H9 (cell line): ENCODE measurements at regions not wholly inside any gene's neighbourhood (a gene's known extent, or its start where the extent isn't known, plus 50 kb on each side); places are given as distances from the start of the nearest gene placed in this dataset.

Experiments used
- DNase-seq: peaks from one replicate; pipeline ENCODE4 v3.0.0-alpha.2; 2017
- H2AFZ ChIP-seq: one replicate; pipeline ENCODE4 v1.6.1; 2013; ENCODE audit warnings: mild to moderate bottlenecking, low read length, control low read depth, moderate library complexity
- H2AK5ac ChIP-seq: 2 replicates; pipeline ENCODE4 v1.6.1; 2013; ENCODE audit warnings: low read length, control low read depth, mixed read lengths; ENCODE audit not compliant: insufficient read length
- H2BK120ac ChIP-seq: one replicate; pipeline ENCODE4 v1.6.1; 2013; ENCODE audit warnings: low read depth, mild to moderate bottlenecking, low read length, control low read depth, inconsistent platforms; ENCODE audit not compliant: poor library complexity, severe bottlenecking
- H2BK12ac ChIP-seq: 2 replicates; pipeline ENCODE4 v1.6.1; 2013; ENCODE audit warnings: low read length, control low read depth, mixed read lengths, low read depth; ENCODE audit not compliant: insufficient read length
- H2BK15ac ChIP-seq: 2 replicates; pipeline ENCODE4 v1.6.1; 2013; ENCODE audit warnings: low read depth, low read length, control low read depth
- H2BK20ac ChIP-seq: one replicate; pipeline ENCODE4 v1.6.1; 2013; ENCODE audit warnings: low read depth, mild to moderate bottlenecking, low read length, control low read depth, inconsistent platforms; ENCODE audit not compliant: poor library complexity, severe bottlenecking
- H2BK5ac ChIP-seq: 2 replicates; pipeline ENCODE4 v1.6.1; 2013; ENCODE audit warnings: low read length, control low read depth, mixed read lengths; ENCODE audit not compliant: insufficient read length
- H3K14ac ChIP-seq: 2 replicates; pipeline ENCODE4 v1.6.1; 2013; ENCODE audit warnings: low read length, control low read depth; ENCODE audit not compliant: insufficient read depth
- H3K18ac ChIP-seq: 2 replicates; pipeline ENCODE4 v1.6.1; 2013; ENCODE audit warnings: low read depth, mild to moderate bottlenecking, mixed read lengths, low read length, control low read depth; ENCODE audit not compliant: insufficient read length
- H3K23ac ChIP-seq: 2 replicates; pipeline ENCODE4 v1.6.1; 2013; ENCODE audit warnings: low read length, control low read depth, mixed read lengths, low read depth; ENCODE audit not compliant: insufficient read length
- H3K23me2 ChIP-seq: 2 replicates; pipeline ENCODE4 v1.6.1; 2013; ENCODE audit warnings: low read depth, mild to moderate bottlenecking, mixed read lengths, low read length, control low read depth; ENCODE audit not compliant: insufficient read length, poor library complexity, severe bottlenecking
- H3K27ac ChIP-seq: 2 replicates; pipeline ENCODE4 v1.5.1; 2013; ENCODE audit warnings: low read length, control low read depth, mixed read lengths, low read depth; ENCODE audit not compliant: insufficient read length
- H3K27me3 ChIP-seq: 2 replicates; pipeline ENCODE4 v1.6.1; 2013; ENCODE audit warnings: low read length, control low read depth, inconsistent platforms; ENCODE audit not compliant: insufficient read depth
- H3K4ac ChIP-seq: 2 replicates; pipeline ENCODE4 v1.6.1; 2013; ENCODE audit warnings: low read depth, mild to moderate bottlenecking, control low read depth, inconsistent platforms, low read length, moderate library complexity
- H3K4me1 ChIP-seq: 2 replicates; pipeline ENCODE4 v1.6.1; 2013; ENCODE audit warnings: low read length, control low read depth, inconsistent platforms; ENCODE audit not compliant: insufficient read depth
- H3K4me2 ChIP-seq: 2 replicates; pipeline ENCODE4 v1.6.1; 2013; ENCODE audit warnings: low read length, control low read depth, mixed read lengths; ENCODE audit not compliant: insufficient read length, insufficient read depth
- H3K56ac ChIP-seq: 2 replicates; pipeline ENCODE4 v1.6.1; 2013; ENCODE audit warnings: low read depth, mild to moderate bottlenecking, mixed read lengths, low read length, control low read depth; ENCODE audit not compliant: insufficient read length
- H3K79me1 ChIP-seq: 2 replicates; pipeline ENCODE4 v1.6.1; 2013; ENCODE audit warnings: low read depth, mild to moderate bottlenecking, moderate library complexity, low read length, control low read depth, inconsistent platforms; ENCODE audit not compliant: insufficient read depth, poor library complexity, severe bottlenecking
- H3K79me2 ChIP-seq: 2 replicates; pipeline ENCODE4 v1.6.1; 2013; ENCODE audit warnings: low read length, control low read depth, inconsistent platforms; ENCODE audit not compliant: insufficient read depth
- H3K9ac ChIP-seq: 2 replicates; pipeline ENCODE4 v1.6.1; 2013; ENCODE audit warnings: low read length, control low read depth, mixed read lengths; ENCODE audit not compliant: insufficient read length; ENCODE audit errors: extremely low read depth
- H3K9me3 ChIP-seq: one replicate; pipeline ENCODE4 v1.6.1; 2013; ENCODE audit warnings: low read depth, low read length, inconsistent platforms; ENCODE audit not compliant: control insufficient read depth
- H3T11ph ChIP-seq: one replicate; pipeline ENCODE4 v1.6.1; 2013; ENCODE audit warnings: mild to moderate bottlenecking, low read length, control low read depth, inconsistent platforms
- H4K20me1 ChIP-seq: one replicate; pipeline ENCODE4 v1.6.1; 2013; ENCODE audit not compliant: control insufficient read depth, insufficient read length, insufficient read depth
- H4K5ac ChIP-seq: 2 replicates; pipeline ENCODE4 v1.6.1; 2013; ENCODE audit warnings: low read depth, mild to moderate bottlenecking, mixed read lengths, low read length, control low read depth; ENCODE audit not compliant: insufficient read length
- H4K8ac ChIP-seq: replicated peaks from 2 replicates; pipeline ENCODE4 v1.6.1; 2013; ENCODE audit warnings: low read length, control low read depth, mixed read lengths, low read depth; ENCODE audit not compliant: insufficient read length
- H4K91ac ChIP-seq: 2 replicates; pipeline ENCODE4 v1.6.1; 2013; ENCODE audit warnings: low read depth, mild to moderate bottlenecking, moderate library complexity, mixed read lengths, low read length, control low read depth; ENCODE audit not compliant: insufficient read length
- H3K27ac Mint-ChIP-seq, 3 experiments: 2 replicates in 2 of 3; 3 replicates in 1 of 3; pipeline ENCODE4 v1.8.0; 2020 to 2021; ENCODE audit warnings: mixed read lengths in 3 of 3, mild to moderate bottlenecking in 1 of 3, moderate library complexity in 1 of 3
- H3K27me3 Mint-ChIP-seq: 2 replicates; pipeline ENCODE4 v1.8.0; 2021; ENCODE audit warnings: low read depth, mild to moderate bottlenecking, moderate library complexity, mixed read lengths
- H3K36me3 Mint-ChIP-seq, 3 experiments: 2 replicates in 2 of 3; 3 replicates in 1 of 3; pipeline ENCODE4 v1.8.0; 2020 to 2021; ENCODE audit warnings: low read depth in 3 of 3, mixed read lengths in 3 of 3; ENCODE audit not compliant: insufficient read depth in 1 of 3
- H3K4me1 Mint-ChIP-seq, 2 experiments: 2 replicates each; pipeline ENCODE4 v1.8.0; 2020; ENCODE audit warnings: mixed read lengths in 2 of 2
- H3K4me3 Mint-ChIP-seq, 2 experiments: 2 replicates in 1 of 2; 3 replicates in 1 of 2; pipeline ENCODE4 v1.8.0; 2020 to 2021; ENCODE audit warnings: mild to moderate bottlenecking in 2 of 2, mixed read lengths in 2 of 2, moderate library complexity in 1 of 2
- H3K9me3 Mint-ChIP-seq, 2 experiments: 2 replicates in 1 of 2; 3 replicates in 1 of 2; pipeline ENCODE4 v1.8.0; 2020; ENCODE audit warnings: mild to moderate bottlenecking in 2 of 2, mixed read lengths in 2 of 2, moderate library complexity in 1 of 2
- CTCF ChIP-seq: fragments of 200-600 bp; sonication (generic); conservative IDR thresholded peaks from 3 replicates; pipeline ENCODE4 v1.8.0; 2021; ENCODE audit warnings: antibody characterized with exemption, mild to moderate bottlenecking
- WGBS: extraction: QIAGEN DNeasy Blood & Tissue Kit; methylation state at CpG from one replicate; pipeline ENCODE4 v1.1.7; 2013; ENCODE audit warnings: missing lambda C conversion rate, low lambda C conversion rate, mixed read lengths; ENCODE audit not compliant: insufficient read length; ENCODE audit errors: extremely low coverage; 5-methylcytosine and 5-hydroxymethylcytosine counted together

GRCh38 chr15:94041746-94042145 lies 189.6 kb upstream of the MCTP2 start:
- H2AFZ ChIP-seq = no peak overlapping the region
- H4K5ac ChIP-seq = no peak overlapping the region
- no peaks in the 10 kb centered on the region for H3K27me3 ChIP-seq
- DNase-seq = no peak
- H3K4ac ChIP-seq = no peak overlapping the region
- Mint-ChIP-seq H3K4me3 (no peak overlapping the region), H3K9me3 (peaks cover 3% of the 10 kb centered on the region in 2 experiments; a peak in 3 of 5 replicates), H3K27me3 (no peaks in the 10 kb centered on the region), H3K27ac (no peak overlapping the region), H3K36me3 (peaks cover 0 to 5% (median 0%) of the 10 kb centered on the region in 3 experiments; a peak in 2 of 7 replicates), H3K4me1 (no peaks in the 10 kb centered on the region)
- H3K23ac ChIP-seq = no peak overlapping the region
- no peak overlapping the region for H3K56ac ChIP-seq
- H3K23me2 ChIP-seq = no peaks in the 10 kb centered on the region
- H3K4me2 ChIP-seq = no peak overlapping the region
- no peak overlapping the region for H4K91ac ChIP-seq
- H2BK120ac ChIP-seq = no peak overlapping the region
- no peak for TF ChIP-seq CTCF
- no peak overlapping the region for H3K18ac ChIP-seq
- WGBS = no CpG with 5 or more reads among the region's 3 CpGs
- no peak overlapping the region for H3K9ac ChIP-seq
- H2BK12ac ChIP-seq = no peak overlapping the region
- no peak overlapping the region for H2AK5ac ChIP-seq
- H4K8ac ChIP-seq = no peak overlapping the region
- no peaks in the 10 kb centered on the region for H3K4me1 ChIP-seq
- no peak overlapping the region for H2BK5ac ChIP-seq
- no peak overlapping the region for H3K27ac ChIP-seq
- no peaks in the 10 kb centered on the region for H3K79me1 ChIP-seq
- H4K20me1 ChIP-seq = no peaks in the 10 kb centered on the region
- no peak overlapping the region for H2BK15ac ChIP-seq
- no peaks in the 10 kb centered on the region for H3K9me3 ChIP-seq
- H3K79me2 ChIP-seq = no peaks in the 10 kb centered on the region
- no peak overlapping the region for H2BK20ac ChIP-seq
- H3T11ph ChIP-seq = no peak overlapping the region
- H3K14ac ChIP-seq = no peak overlapping the region
